HCT116 (cell line): ENCODE measurements at regions not wholly inside any gene's neighbourhood (a gene's known extent, or its start where the extent isn't known, plus 50 kb on each side); places are given as distances from the start of the nearest gene placed in this dataset.
A peak's percentile ranks its signal among the peaks of the same experiment; 100 is the strongest.

Experiments used
- ATAC-seq: fragments of 200-7000 bp; cut with Tn5 transposase; 2 replicates; pipeline ENCODE4 v1.9.1; 2020; ENCODE audit warnings: mild to moderate bottlenecking, moderate library complexity
- BruUV-seq: library from RNA; stranded (reverse); fragments of 400-500 nt; replicated peaks from 2 replicates; lab custom pipeline; 2021; lab: Mats Ljungman, UMichigan
- CTCF ChIA-PET: fragments of 300-600 bp; sonication (Branson Sonifier 250); formaldehyde crosslinking; loops from one replicate; lab custom pipeline; 2021; ENCODE audit warnings: antibody characterized with exemption; lab: Charles Lee
- POLR2A ChIA-PET: fragments of 300-600, 350-600 bp; sonication (Branson Sonifier 250); formaldehyde crosslinking; loops from one replicate; lab custom pipeline; 2021; ENCODE audit warnings: antibody characterized with exemption; lab: Charles Lee
- RAD21 ChIA-PET, 2 experiments: fragments of 300-600 bp; sonication (Branson Sonifier 250); formaldehyde crosslinking; loops; one replicate each; lab custom pipeline; 2023; ENCODE audit warnings: low total read pairs in 2 of 2; ENCODE audit not compliant: uncharacterized antibody in 2 of 2, unreplicated experiment in 2 of 2, low non-redundant PET in 1 of 2; lab: Charles Lee
- DNase-seq: peaks from one replicate; pipeline ENCODE4 v3.0.0-alpha.2; 2010; ENCODE audit warnings: low read depth, low spot score
- H2AFZ ChIP-seq: fragments of 200-600 bp; shearing (Covaris generic), sonication (generic); 2 replicates; pipeline ENCODE4 v1.6.1; 2017; ENCODE audit warnings: low read depth, mixed run types, mixed read lengths, antibody characterized with exemption, low read length; ENCODE audit not compliant: poor library complexity, severe bottlenecking
- H3K27ac ChIP-seq: 2 replicates; pipeline ENCODE4 v1.5.1; 2012; ENCODE audit warnings: low read depth, low read length
- H3K27me3 ChIP-seq: fragments of 200-600 bp; sonication (generic); 2 replicates; pipeline ENCODE4 v1.6.1; 2016; ENCODE audit warnings: mixed run types, low read length, mixed read lengths; ENCODE audit not compliant: insufficient read depth
- H3K36me3 ChIP-seq, 2 experiments: fragments of 200-500 bp in 1 of 2; fragments of 200-600 bp in 1 of 2; sonication (Bioruptor generic) in 1 of 2; sonication (generic) in 1 of 2; 2 replicates each; pipeline versions ENCODE4 v1.5.1 to v1.6.1; 2014 to 2016; ENCODE audit warnings: low read length in 2 of 2, inconsistent platforms in 1 of 2, mixed read lengths in 1 of 2, mixed run types in 1 of 2; ENCODE audit not compliant: insufficient read depth in 2 of 2, control insufficient read depth in 1 of 2
- H3K4me1 ChIP-seq, 2 experiments: fragments of 200-600 bp in 1 of 2; sonication (generic) in 1 of 2; 2 replicates each; pipeline versions ENCODE4 v1.5.1 to v1.6.1; 2012 to 2017; ENCODE audit warnings: low read length in 2 of 2, inconsistent platforms in 1 of 2, mild to moderate bottlenecking in 1 of 2, mixed read lengths in 1 of 2, mixed run types in 1 of 2, moderate library complexity in 1 of 2; ENCODE audit not compliant: insufficient read depth in 2 of 2, control insufficient read depth in 1 of 2
- H3K4me2 ChIP-seq: fragments of 200-600 bp; sonication (generic); 2 replicates; pipeline ENCODE4 v1.6.1; 2017; ENCODE audit warnings: mixed run types, low read length, mixed read lengths
- H3K4me3 ChIP-seq, 2 experiments: fragments of 200-600 bp in 1 of 2; sonication (generic) in 1 of 2; replicated peaks in 1 of 2; 2 replicates each; pipeline ENCODE4 v1.5.1; 2011 to 2016; ENCODE audit warnings: low read length in 2 of 2, control low read depth in 1 of 2, low read depth in 1 of 2, mild to moderate bottlenecking in 1 of 2, mixed read lengths in 1 of 2, mixed run types in 1 of 2
- H3K79me2 ChIP-seq: fragments of 200-600 bp; sonication (generic); 2 replicates; pipeline ENCODE4 v1.6.1; 2017; ENCODE audit warnings: mild to moderate bottlenecking, mixed run types, low read length, moderate library complexity, mixed read lengths; ENCODE audit not compliant: insufficient read depth
- H3K9ac ChIP-seq: fragments of 200-600 bp; sonication (generic); 2 replicates; pipeline ENCODE4 v1.6.1; 2016; ENCODE audit warnings: low read length, mixed read lengths
- H3K9me2 ChIP-seq: fragments of 200-600 bp; sonication (generic), shearing (Covaris generic); 2 replicates; pipeline ENCODE4 v1.6.1; 2017; ENCODE audit warnings: mixed run types, mild to moderate bottlenecking, moderate library complexity; ENCODE audit not compliant: insufficient read depth
- H3K9me3 ChIP-seq, 2 experiments: fragments of 200-500 bp in 1 of 2; fragments of 200-600 bp in 1 of 2; sonication (Bioruptor generic) in 1 of 2; sonication (generic) in 1 of 2; 2 replicates each; pipeline ENCODE4 v1.6.1; 2014 to 2017; ENCODE audit warnings: low read length in 2 of 2, mixed read lengths in 2 of 2, inconsistent platforms in 1 of 2, low read depth in 1 of 2, mild to moderate bottlenecking in 1 of 2, mixed run types in 1 of 2, moderate library complexity in 1 of 2; ENCODE audit not compliant: control insufficient read depth in 1 of 2, insufficient read depth in 1 of 2
- H4K20me1 ChIP-seq: fragments of 200-600 bp; sonication (generic), shearing (Covaris generic); 2 replicates; pipeline ENCODE4 v1.6.1; 2017; ENCODE audit warnings: mixed run types, mild to moderate bottlenecking, moderate library complexity; ENCODE audit not compliant: insufficient read depth
- CEBPB ChIP-seq: IDR thresholded peaks from 2 replicates; pipeline ENCODE4 v1.6.1; 2012; ENCODE audit warnings: low read depth
- CTCF ChIP-seq, 3 experiments: fragments of 200-600 bp in 1 of 3; sonication (generic) in 1 of 3; IDR thresholded peaks in 2 of 3; conservative IDR thresholded peaks in 1 of 3; 2 replicates each; pipeline ENCODE4 v1.5.1; 2012 to 2017; ENCODE audit warnings: low read depth in 2 of 3, low read length in 2 of 3, antibody characterized with exemption in 1 of 3, borderline replicate concordance in 1 of 3, control low read depth in 1 of 3, mild to moderate bottlenecking in 1 of 3, mixed read lengths in 1 of 3, mixed run types in 1 of 3, moderate library complexity in 1 of 3; ENCODE audit not compliant: insufficient read depth in 1 of 3
- JUND ChIP-seq: IDR thresholded peaks from 2 replicates; pipeline ENCODE4 v1.6.1; 2012
- RAD21 ChIP-seq: IDR thresholded peaks from 2 replicates; pipeline ENCODE4 v1.6.1; 2012; ENCODE audit warnings: low read depth, mild to moderate bottlenecking
- SP1 ChIP-seq: IDR thresholded peaks from 2 replicates; pipeline ENCODE4 v1.6.1; 2012; ENCODE audit warnings: low read depth
- SRF ChIP-seq: IDR thresholded peaks from 2 replicates; pipeline ENCODE4 v1.6.1; 2012; ENCODE audit warnings: low read depth
- ZFX ChIP-seq: fragments of 450-650 bp; IDR thresholded peaks from 2 replicates; pipeline ENCODE4 v1.6.1; 2017
- ZNF274 ChIP-seq: fragments of 200-500 bp; sonication (Bioruptor generic); IDR thresholded peaks from 2 replicates; pipeline ENCODE4 v1.6.1; 2014; ENCODE audit warnings: mild to moderate bottlenecking, low read depth, low read length, inconsistent platforms
- intact Hi-C: fragments of 100-400 bp; cut with micrococcal nuclease; formaldehyde crosslinking; loops from 2 replicates; pipeline ENCODE4 v1.10.0; 2022
- TF ChIP-seq, protein P1 (sequence below): IDR thresholded peaks from 2 replicates; pipeline ENCODE4 v1.6.1; 2012
- TF ChIP-seq, protein P2 (sequence below): IDR thresholded peaks from 2 replicates; pipeline ENCODE4 v1.6.1; 2012; ENCODE audit warnings: low read depth

DNA sequence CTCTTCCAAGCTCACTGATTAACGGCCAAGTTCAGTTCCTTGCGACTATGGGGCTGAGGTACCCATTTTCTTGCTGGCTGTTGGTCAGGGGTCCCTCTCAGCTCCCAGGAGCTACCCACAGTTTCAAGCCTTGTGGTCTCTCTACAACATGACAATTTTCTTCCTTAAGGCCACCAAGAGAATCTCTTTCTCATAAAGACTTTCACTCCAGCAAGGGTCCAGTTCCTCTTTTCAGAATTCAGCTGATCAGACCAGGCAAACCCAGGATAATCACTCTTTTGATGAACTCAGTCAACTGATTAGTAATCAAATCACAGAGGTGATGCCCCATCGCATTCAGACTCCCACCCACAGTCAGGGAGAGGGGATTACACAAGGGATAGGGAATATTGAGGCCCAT, 129.7 kb downstream of the IRS1 start:
- DNase-seq (no peak), ATAC-seq (no peak)
- H3K4me2 ChIP-seq = no peak overlapping the region
- no TSS peak for BruUV-seq
- no peak overlapping the region for H3K9ac ChIP-seq
- H4K20me1 ChIP-seq = no peaks in the 10 kb centered on the region
- H3K9me2 ChIP-seq = no peaks in the 10 kb centered on the region
- ChIA-PET CTCF (interaction anchor here (0.5 kb wide), 1 partner anchor 515 kb away, joined by 4 read pairs; no protein-coding TSS in a partner anchor), RAD21 (no interaction called here)
- no peaks in the 10 kb centered on the region for H3K27me3 ChIP-seq
- no peak overlapping the region for H3K4me3 ChIP-seq
- TF ChIP-seq SP1 (no peak), JUND (no peak), ZNF274 (no peak), CEBPB (no peak), RAD21 (no peak), ZFX (no peak), SRF (no peak), CTCF (IDR thresholded peaks at IDR 0.05 in 2 of 3, conservative IDR thresholded peaks at IDR 0.05 in 1 of 3; ENCODE audit: borderline replicate concordance in 1 of 3, insufficient read depth in 1 of 3, low read depth in 2 of 3, low read length in 2 of 3) (no peak)
- TF ChIP-seq, protein P1, sequence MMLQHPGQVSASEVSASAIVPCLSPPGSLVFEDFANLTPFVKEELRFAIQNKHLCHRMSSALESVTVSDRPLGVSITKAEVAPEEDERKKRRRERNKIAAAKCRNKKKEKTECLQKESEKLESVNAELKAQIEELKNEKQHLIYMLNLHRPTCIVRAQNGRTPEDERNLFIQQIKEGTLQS = no peak
- TF ChIP-seq, protein P2, sequence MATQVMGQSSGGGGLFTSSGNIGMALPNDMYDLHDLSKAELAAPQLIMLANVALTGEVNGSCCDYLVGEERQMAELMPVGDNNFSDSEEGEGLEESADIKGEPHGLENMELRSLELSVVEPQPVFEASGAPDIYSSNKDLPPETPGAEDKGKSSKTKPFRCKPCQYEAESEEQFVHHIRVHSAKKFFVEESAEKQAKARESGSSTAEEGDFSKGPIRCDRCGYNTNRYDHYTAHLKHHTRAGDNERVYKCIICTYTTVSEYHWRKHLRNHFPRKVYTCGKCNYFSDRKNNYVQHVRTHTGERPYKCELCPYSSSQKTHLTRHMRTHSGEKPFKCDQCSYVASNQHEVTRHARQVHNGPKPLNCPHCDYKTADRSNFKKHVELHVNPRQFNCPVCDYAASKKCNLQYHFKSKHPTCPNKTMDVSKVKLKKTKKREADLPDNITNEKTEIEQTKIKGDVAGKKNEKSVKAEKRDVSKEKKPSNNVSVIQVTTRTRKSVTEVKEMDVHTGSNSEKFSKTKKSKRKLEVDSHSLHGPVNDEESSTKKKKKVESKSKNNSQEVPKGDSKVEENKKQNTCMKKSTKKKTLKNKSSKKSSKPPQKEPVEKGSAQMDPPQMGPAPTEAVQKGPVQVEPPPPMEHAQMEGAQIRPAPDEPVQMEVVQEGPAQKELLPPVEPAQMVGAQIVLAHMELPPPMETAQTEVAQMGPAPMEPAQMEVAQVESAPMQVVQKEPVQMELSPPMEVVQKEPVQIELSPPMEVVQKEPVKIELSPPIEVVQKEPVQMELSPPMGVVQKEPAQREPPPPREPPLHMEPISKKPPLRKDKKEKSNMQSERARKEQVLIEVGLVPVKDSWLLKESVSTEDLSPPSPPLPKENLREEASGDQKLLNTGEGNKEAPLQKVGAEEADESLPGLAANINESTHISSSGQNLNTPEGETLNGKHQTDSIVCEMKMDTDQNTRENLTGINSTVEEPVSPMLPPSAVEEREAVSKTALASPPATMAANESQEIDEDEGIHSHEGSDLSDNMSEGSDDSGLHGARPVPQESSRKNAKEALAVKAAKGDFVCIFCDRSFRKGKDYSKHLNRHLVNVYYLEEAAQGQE = no peak
- TF ChIP-seq, all 23 proteins: peak for 0
- no peaks in the 10 kb centered on the region for H3K79me2 ChIP-seq
- no peak overlapping the region for H2AFZ ChIP-seq
- intact Hi-C loops = no loop called here
- POLR2A ChIA-PET = interaction anchor here (1.9 kb wide), 1 partner anchor 12 kb away, joined by 4 read pairs; no protein-coding TSS in a partner anchor
- peak overlapping the region; percentile 98 for H3K27ac ChIP-seq
- no peaks in the 10 kb centered on the region for H3K9me3 ChIP-seq
- peaks cover 66 to 88% of the 10 kb centered on the region in 2 experiments for H3K4me1 ChIP-seq
- peaks cover 0 to 5% of the 10 kb centered on the region in 2 experiments; a peak in 1 of 4 replicates for H3K36me3 ChIP-seq
